GM19351 (cell line): ENCODE measurements at regions not wholly inside any gene's neighbourhood (a gene's known extent, or its start where the extent isn't known, plus 50 kb on each side); places are given as distances from the start of the nearest gene placed in this dataset.
A peak's percentile ranks its signal among the peaks of the same experiment; 100 is the strongest.

Experiments
- ATAC-seq: cut with Tn5 transposase; IDR thresholded peaks from one replicate; pipeline ENCODE4 v1.9.1; 2021; ENCODE audit warnings: mild to moderate bottlenecking, moderate library complexity; ENCODE audit not compliant: unreplicated experiment

DNA sequence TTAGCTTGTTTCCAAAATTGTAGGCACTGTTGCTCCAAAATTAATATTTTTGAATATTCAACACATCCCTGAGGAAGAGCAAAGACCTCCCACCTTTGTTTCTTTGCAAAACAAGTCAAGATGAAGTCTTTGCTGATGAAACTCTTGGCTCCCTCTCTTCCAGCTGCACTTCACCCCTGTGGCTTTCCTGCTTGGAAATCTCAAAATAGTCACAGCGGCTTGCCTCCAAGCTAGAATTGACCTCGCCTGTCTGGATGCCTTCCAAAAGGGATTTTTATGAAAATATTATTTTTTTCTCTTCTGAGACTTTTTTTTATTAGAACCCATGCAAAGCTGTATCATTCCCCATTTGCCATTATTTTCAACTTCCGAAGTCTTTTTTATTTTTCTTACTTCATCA, 71.1 kb upstream of the MROH9 start:
- no peak for ATAC-seq

- ATAC-seq = peak; percentile 49
These were observed 70.3 kb upstream of the MROH9 start for GRCh38 chr1:170864876-170865538.

DNA sequence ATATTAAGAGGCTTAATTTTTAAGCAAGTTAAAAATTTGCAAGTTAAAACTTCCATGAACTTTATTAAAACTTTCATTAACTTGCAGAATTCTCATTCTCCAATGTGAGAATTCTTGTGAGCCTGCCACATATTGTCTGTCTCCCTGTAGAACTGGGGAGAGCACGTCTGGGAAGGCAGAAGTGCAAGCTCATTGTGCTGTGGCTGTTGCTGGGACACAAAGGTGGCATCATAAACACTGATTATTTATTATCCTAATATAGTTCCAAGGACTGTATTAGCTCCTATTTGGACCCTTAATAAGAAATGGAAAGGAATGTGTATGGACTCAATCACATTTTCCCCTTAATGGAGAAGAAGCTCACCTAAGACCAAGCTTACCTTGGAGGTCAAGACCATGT, 68.7 kb upstream of the MROH9 start:
- no peak for ATAC-seq

DNA sequence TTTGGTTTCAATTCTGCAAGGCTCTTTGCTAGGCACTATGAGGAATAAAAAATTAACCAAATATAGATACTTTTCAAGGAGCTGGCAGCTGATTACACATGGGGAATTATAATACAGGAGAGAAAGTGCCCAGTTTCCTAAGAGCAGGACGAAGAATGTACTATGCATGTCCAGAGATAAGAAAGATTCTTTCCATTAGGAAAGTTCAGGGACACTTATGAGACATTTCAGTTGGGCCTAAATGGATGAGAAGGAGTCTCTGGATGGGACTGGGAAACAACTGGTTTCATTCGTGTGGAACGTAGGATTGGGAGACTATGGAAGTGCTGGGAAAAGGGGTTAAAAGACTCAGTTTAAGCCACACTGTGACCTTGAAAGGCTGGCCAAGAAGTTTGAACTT, 63.5 kb upstream of the MROH9 start:
- no peak for ATAC-seq

- ATAC-seq = peak; percentile 92
These were observed 62.7 kb upstream of the MROH9 start for GRCh38 chr1:170872663-170873062.

GRCh38 chr1:170874671-170875070, 60.7 kb upstream of the MROH9 start:
- no peak for ATAC-seq

GRCh38 chr1:170881268-170882265, 53.8 kb upstream of the MROH9 start:
- peak; percentile 92 for ATAC-seq
